ENCODE measurements at regions not wholly inside any gene's neighbourhood (a gene's known extent, or its start where the extent isn't known, plus 50 kb on each side); places are given as distances from the start of the nearest gene placed in this dataset.

DNA sequence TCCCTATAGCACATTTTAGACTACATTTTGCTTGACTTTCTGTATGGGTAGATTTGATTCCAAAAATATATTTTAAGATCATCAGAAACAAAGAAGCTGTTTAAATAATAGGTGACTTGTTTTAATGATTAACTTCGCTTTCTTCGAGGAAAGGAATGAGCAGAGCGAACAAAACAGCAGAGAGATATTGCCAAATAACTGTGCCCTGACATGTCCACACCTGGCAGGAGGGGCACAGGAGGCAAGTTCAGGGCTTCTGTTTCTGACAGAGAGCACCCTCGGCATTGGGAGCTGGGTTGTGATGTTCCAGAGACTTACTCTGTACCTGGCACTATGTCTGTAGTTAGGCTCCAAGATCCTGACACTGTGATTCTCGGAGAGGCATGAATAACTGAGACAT is 155.7 kb upstream of the SASH1 start:
- Histone ChIP-seq H3K9ac (ENCODE audit: extremely low read depth, low read length, poor library complexity, severe bottlenecking) (no peak overlapping the region), H3K27ac (ENCODE audit: low read depth, low read length) (no peak overlapping the region), H3K4me1 (ENCODE audit: control insufficient read depth, insufficient read depth, low read length) (peaks cover 4% of the 10 kb centered on the region), H3K36me3 (ENCODE audit: control insufficient read depth, insufficient read depth, low read length) (no peaks in the 10 kb centered on the region), H3K27me3 (ENCODE audit: control insufficient read depth, insufficient read depth, low read length, poor library complexity, severe bottlenecking) (no peaks in the 10 kb centered on the region), H3K4me3 (ENCODE audit: low read length) (no peak overlapping the region), H3K9me3 (ENCODE audit: control insufficient read depth, low read length) (no peaks in the 10 kb centered on the region)
- Mint-ChIP-seq H3K9me3 (no peaks in the 10 kb centered on the region), H3K27ac (no peak overlapping the region), H3K4me3 (no peak overlapping the region), H3K36me3 (ENCODE audit: low read depth) (no peaks in the 10 kb centered on the region), H3K27me3 (ENCODE audit: insufficient read depth) (peaks cover 2% of the 10 kb centered on the region), H3K4me1 (no peaks in the 10 kb centered on the region)
- TF ChIP-seq, protein P1, sequence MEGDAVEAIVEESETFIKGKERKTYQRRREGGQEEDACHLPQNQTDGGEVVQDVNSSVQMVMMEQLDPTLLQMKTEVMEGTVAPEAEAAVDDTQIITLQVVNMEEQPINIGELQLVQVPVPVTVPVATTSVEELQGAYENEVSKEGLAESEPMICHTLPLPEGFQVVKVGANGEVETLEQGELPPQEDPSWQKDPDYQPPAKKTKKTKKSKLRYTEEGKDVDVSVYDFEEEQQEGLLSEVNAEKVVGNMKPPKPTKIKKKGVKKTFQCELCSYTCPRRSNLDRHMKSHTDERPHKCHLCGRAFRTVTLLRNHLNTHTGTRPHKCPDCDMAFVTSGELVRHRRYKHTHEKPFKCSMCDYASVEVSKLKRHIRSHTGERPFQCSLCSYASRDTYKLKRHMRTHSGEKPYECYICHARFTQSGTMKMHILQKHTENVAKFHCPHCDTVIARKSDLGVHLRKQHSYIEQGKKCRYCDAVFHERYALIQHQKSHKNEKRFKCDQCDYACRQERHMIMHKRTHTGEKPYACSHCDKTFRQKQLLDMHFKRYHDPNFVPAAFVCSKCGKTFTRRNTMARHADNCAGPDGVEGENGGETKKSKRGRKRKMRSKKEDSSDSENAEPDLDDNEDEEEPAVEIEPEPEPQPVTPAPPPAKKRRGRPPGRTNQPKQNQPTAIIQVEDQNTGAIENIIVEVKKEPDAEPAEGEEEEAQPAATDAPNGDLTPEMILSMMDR (conservative IDR thresholded peaks at IDR 0.05): no peak
- DNase-seq: no peak
- WGBS, 2 experiments (ENCODE audit: insufficient coverage in 1 of 2, insufficient read length in 1 of 2): 94 to 100% methylated on average over 4 to 5 of the region's 5 CpGs

DNA sequence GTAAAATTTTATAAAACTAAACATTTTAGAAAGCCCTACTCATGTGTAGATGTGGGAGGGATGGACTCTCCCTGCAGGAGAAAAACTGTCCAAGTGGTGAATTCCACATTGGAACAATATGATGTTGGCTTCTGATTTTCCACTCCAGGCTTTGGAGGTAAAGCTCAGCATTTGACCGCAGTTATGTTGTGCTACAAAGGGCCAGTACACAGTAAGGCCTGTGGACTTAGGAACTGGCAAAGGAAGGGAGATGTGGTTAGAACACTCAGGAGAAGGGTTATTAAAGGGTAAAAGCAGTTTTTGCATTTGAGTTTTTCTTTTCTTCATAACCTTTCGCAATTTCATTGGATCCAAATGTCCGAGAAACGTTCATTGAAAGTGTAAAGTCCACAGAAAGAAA is 150.3 kb upstream of the SASH1 start:
- H3K9me3 Mint-ChIP-seq: no peaks in the 10 kb centered on the region
- H3K27me3 Mint-ChIP-seq (ENCODE audit: insufficient read depth): no peaks in the 10 kb centered on the region

DNA sequence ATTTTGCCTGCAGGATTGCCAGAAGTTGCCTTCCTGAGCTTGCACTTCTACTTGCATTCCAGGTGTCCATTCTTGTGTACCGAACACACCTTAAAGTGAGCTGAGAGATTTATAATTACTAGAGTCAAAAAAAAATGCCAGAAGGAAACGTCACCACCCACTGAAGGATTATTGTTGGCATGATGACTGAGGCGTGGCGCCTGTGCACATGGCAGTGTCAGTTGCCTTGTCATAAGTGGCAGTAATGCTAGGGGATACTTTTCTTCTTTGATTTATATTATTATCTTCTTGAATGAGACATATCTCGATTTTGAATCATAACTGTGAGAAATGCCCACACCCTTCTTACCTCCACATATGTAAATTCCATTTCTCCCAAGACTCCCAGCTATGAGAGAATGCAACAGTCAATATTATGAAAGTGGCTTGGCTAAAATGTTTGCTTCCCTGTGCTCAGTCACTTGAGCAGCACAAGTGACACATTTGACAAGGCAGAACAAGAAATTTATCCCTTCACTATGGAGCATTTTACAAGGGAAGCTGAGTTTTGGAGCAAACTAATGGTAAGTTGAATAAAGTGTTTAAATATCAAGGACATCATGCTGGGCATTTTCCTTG is 149.5 kb upstream of the SASH1 start:
- DNase-seq: no peak
- Histone ChIP-seq H3K27ac (ENCODE audit: low read depth, low read length) (no peak overlapping the region), H3K9ac (ENCODE audit: extremely low read depth, low read length, poor library complexity, severe bottlenecking) (no peak overlapping the region), H3K9me3 (ENCODE audit: control insufficient read depth, low read length) (no peaks in the 10 kb centered on the region), H3K4me1 (ENCODE audit: control insufficient read depth, insufficient read depth, low read length) (no peaks in the 10 kb centered on the region), H3K27me3 (ENCODE audit: control insufficient read depth, insufficient read depth, low read length, poor library complexity, severe bottlenecking) (no peaks in the 10 kb centered on the region), H3K36me3 (ENCODE audit: control insufficient read depth, insufficient read depth, low read length) (no peaks in the 10 kb centered on the region), H3K4me3 (ENCODE audit: low read length) (no peak overlapping the region)
- Mint-ChIP-seq H3K36me3 (ENCODE audit: low read depth) (no peaks in the 10 kb centered on the region), H3K4me3 (no peak overlapping the region), H3K27ac (no peak overlapping the region), H3K27me3 (ENCODE audit: insufficient read depth) (no peaks in the 10 kb centered on the region), H3K4me1 (no peaks in the 10 kb centered on the region), H3K9me3 (no peaks in the 10 kb centered on the region)
- TF ChIP-seq, protein P1 (conservative IDR thresholded peaks at IDR 0.05): no peak
- WGBS, 2 experiments (ENCODE audit: insufficient coverage in 1 of 2, insufficient read length in 1 of 2): 90 to 98% methylated on average over 4 to 5 of the region's 5 CpGs

More for the DNA sequence above, 150.3 kb upstream of the SASH1 start:
- Histone ChIP-seq H3K9me3 (ENCODE audit: control insufficient read depth, low read length) (no peaks in the 10 kb centered on the region), H3K27me3 (ENCODE audit: control insufficient read depth, insufficient read depth, low read length, poor library complexity, severe bottlenecking) (no peaks in the 10 kb centered on the region), H3K36me3 (ENCODE audit: control insufficient read depth, insufficient read depth, low read length) (no peaks in the 10 kb centered on the region), H3K27ac (ENCODE audit: low read depth, low read length) (no peak overlapping the region), H3K4me1 (ENCODE audit: control insufficient read depth, insufficient read depth, low read length) (peaks cover 4% of the 10 kb centered on the region), H3K9ac (ENCODE audit: extremely low read depth, low read length, poor library complexity, severe bottlenecking) (no peak overlapping the region), H3K4me3 (ENCODE audit: low read length) (no peak overlapping the region)
- H3K4me1 Mint-ChIP-seq: no peaks in the 10 kb centered on the region
- no peak overlapping the region for H3K27ac Mint-ChIP-seq
- TF ChIP-seq, protein P1 (conservative IDR thresholded peaks at IDR 0.05): no peak
- 88 to 96% methylated on average over 3 to 4 of the region's 4 CpGs for WGBS, 2 experiments (ENCODE audit: insufficient coverage in 1 of 2, insufficient read length in 1 of 2)
- no peak for DNase-seq
- H3K4me3 Mint-ChIP-seq: no peak overlapping the region
- no peaks in the 10 kb centered on the region for H3K36me3 Mint-ChIP-seq (ENCODE audit: low read depth)

Measured in endodermal cell (in vitro differentiated cells).